ENCODE measurements at regions not wholly inside any gene's neighbourhood (a gene's known extent, or its start where the extent isn't known, plus 50 kb on each side); places are given as distances from the start of the nearest gene placed in this dataset.

DNA sequence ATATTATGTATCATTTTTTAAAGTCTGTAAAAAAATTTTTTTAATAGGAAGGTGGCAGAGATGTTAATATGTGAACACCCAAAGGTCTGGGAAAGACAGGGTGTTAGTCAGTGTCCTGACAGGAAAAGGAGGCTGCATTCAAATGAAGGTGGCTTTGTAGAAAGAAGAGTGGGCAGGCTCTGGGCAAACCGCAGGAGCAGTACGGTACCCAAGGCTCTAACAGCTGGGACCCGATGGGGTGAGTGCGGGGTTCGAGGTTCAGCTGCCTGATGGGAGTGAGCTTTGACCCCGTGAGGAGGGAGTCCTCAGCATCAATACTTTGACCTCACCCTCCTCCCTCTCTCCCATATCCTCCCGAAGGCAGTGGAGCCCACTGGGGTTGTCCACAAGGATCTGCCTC is 142.5 kb downstream of the C11orf91 start:
- no peaks in the 10 kb centered on the region for H3K36me3 ChIP-seq (replicated peaks in 1 of 2; ENCODE audit: control extremely low read depth in 1 of 2, control insufficient read depth in 1 of 2, extremely low read depth in 1 of 2, insufficient read depth in 2 of 2, low read length in 1 of 2)

DNA sequence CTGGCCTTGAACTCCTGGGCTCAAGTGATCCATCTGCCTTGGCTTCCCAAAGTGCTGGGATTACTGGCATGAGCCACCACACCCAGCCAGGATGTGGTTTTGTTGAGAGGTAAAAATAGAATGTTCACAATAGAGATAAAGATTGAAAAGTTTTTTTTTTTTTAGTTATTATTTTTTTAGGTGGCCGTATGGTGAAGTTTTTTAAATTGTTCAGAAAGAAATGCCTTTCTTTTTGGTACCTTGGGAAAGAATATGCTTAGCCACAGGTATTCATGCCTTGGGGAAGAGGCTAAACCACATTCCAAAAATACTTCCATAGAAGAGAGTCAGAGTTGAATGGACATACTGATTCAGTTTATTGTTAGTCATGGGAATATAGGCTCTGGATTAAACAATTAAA is 143.4 kb downstream of the C11orf91 start:
- H2AFZ ChIP-seq (ENCODE audit: insufficient read depth, low read depth, low read length, poor library complexity, severe bottlenecking), result no peak overlapping the region

More for the DNA sequence above, 142.5 kb downstream of the C11orf91 start:
- Histone ChIP-seq H4K20me1 (ENCODE audit: control insufficient read depth, insufficient read depth, low read length, poor library complexity, severe bottlenecking) (no peaks in the 10 kb centered on the region), H3K4me3 (ENCODE audit: control extremely low read depth in 1 of 5, extremely low read depth in 1 of 5, insufficient read depth in 1 of 5, low read depth in 2 of 5, low read length in 4 of 5) (no peak overlapping the region), H3K4me2 (replicated peaks; ENCODE audit: low read depth, low read length, poor library complexity, severe bottlenecking) (no peak overlapping the region), H3K27me3 (replicated peaks in 1 of 4; ENCODE audit: control extremely low read depth in 1 of 4, control insufficient read depth in 3 of 4, insufficient read depth in 4 of 4, low read length in 3 of 4) (no peaks in the 10 kb centered on the region), H3K4me1 (ENCODE audit: control insufficient read depth in 2 of 2, insufficient read depth in 2 of 2, low read length in 2 of 2) (no peaks in the 10 kb centered on the region), H3K9ac (ENCODE audit: low read length) (no peak overlapping the region), H2AFZ (ENCODE audit: insufficient read depth, low read depth, low read length, poor library complexity, severe bottlenecking) (no peak overlapping the region), H3K27ac (ENCODE audit: low read length in 2 of 2) (no peak overlapping the region), H3K79me2 (ENCODE audit: control insufficient read depth, insufficient read depth, low read length) (no peaks in the 10 kb centered on the region), H3K9me3 (ENCODE audit: control extremely low read depth in 1 of 3, control insufficient read depth in 2 of 3, insufficient read depth in 1 of 3, low read length in 2 of 3) (no peaks in the 10 kb centered on the region)
- Mint-ChIP-seq H3K27ac (no peak overlapping the region), H3K27me3 (peaks cover 8% of the 10 kb centered on the region), H3K4me3 (no peak overlapping the region), H3K9me3 (ENCODE audit: insufficient read depth) (no peaks in the 10 kb centered on the region), H3K4me1 (no peaks in the 10 kb centered on the region)
- ATAC-seq (ENCODE audit: low read depth), result no peak
- ChIA-PET CTCF (no interaction called here), POLR2A (no interaction called here)
- no peak for TF ChIP-seq EZH2 (IDR thresholded peaks at IDR 0.05; ENCODE audit: borderline replicate concordance, insufficient read depth, low read depth, low read length, poor library complexity, severe bottlenecking)
- TF ChIP-seq, protein P1, sequence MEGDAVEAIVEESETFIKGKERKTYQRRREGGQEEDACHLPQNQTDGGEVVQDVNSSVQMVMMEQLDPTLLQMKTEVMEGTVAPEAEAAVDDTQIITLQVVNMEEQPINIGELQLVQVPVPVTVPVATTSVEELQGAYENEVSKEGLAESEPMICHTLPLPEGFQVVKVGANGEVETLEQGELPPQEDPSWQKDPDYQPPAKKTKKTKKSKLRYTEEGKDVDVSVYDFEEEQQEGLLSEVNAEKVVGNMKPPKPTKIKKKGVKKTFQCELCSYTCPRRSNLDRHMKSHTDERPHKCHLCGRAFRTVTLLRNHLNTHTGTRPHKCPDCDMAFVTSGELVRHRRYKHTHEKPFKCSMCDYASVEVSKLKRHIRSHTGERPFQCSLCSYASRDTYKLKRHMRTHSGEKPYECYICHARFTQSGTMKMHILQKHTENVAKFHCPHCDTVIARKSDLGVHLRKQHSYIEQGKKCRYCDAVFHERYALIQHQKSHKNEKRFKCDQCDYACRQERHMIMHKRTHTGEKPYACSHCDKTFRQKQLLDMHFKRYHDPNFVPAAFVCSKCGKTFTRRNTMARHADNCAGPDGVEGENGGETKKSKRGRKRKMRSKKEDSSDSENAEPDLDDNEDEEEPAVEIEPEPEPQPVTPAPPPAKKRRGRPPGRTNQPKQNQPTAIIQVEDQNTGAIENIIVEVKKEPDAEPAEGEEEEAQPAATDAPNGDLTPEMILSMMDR (IDR thresholded peaks at IDR 0.05), result no peak
- 100% methylated on average over 5 of the region's 7 CpGs for WGBS (ENCODE audit: insufficient coverage)
- intact Hi-C loops (cut with micrococcal nuclease), result no loop called here
- no peak for DNase-seq

More for the DNA sequence above, 143.4 kb downstream of the C11orf91 start:
- CTCF ChIA-PET, result no interaction called here
- Histone ChIP-seq H3K4me1 (ENCODE audit: control insufficient read depth in 2 of 2, insufficient read depth in 2 of 2, low read length in 2 of 2) (no peaks in the 10 kb centered on the region), H3K36me3 (replicated peaks in 1 of 2; ENCODE audit: control extremely low read depth in 1 of 2, control insufficient read depth in 1 of 2, extremely low read depth in 1 of 2, insufficient read depth in 2 of 2, low read length in 1 of 2) (no peaks in the 10 kb centered on the region), H3K4me3 (ENCODE audit: control extremely low read depth in 1 of 5, extremely low read depth in 1 of 5, insufficient read depth in 1 of 5, low read depth in 2 of 5, low read length in 4 of 5) (no peak overlapping the region), H3K27ac (ENCODE audit: low read length in 2 of 2) (no peak overlapping the region), H3K79me2 (ENCODE audit: control insufficient read depth, insufficient read depth, low read length) (no peaks in the 10 kb centered on the region), H4K20me1 (ENCODE audit: control insufficient read depth, insufficient read depth, low read length, poor library complexity, severe bottlenecking) (no peaks in the 10 kb centered on the region), H3K27me3 (replicated peaks in 1 of 4; ENCODE audit: control extremely low read depth in 1 of 4, control insufficient read depth in 3 of 4, insufficient read depth in 4 of 4, low read length in 3 of 4) (peaks cover 0 to under 1% (median under 1%) of the 10 kb centered on the region in 4 experiments), H3K9ac (ENCODE audit: low read length) (no peak overlapping the region), H3K4me2 (replicated peaks; ENCODE audit: low read depth, low read length, poor library complexity, severe bottlenecking) (no peak overlapping the region), H3K9me3 (ENCODE audit: control extremely low read depth in 1 of 3, control insufficient read depth in 2 of 3, insufficient read depth in 1 of 3, low read length in 2 of 3) (no peaks in the 10 kb centered on the region)
- Mint-ChIP-seq H3K4me3 (no peak overlapping the region), H3K27me3 (peaks cover 8% of the 10 kb centered on the region), H3K4me1 (no peaks in the 10 kb centered on the region), H3K9me3 (ENCODE audit: insufficient read depth) (no peaks in the 10 kb centered on the region), H3K27ac (no peak overlapping the region)
- ATAC-seq (ENCODE audit: low read depth), result no peak
- TF ChIP-seq, protein P1 (IDR thresholded peaks at IDR 0.05), result no peak
- TF ChIP-seq EZH2 (IDR thresholded peaks at IDR 0.05; ENCODE audit: borderline replicate concordance, insufficient read depth, low read depth, low read length, poor library complexity, severe bottlenecking), result no peak
- DNase-seq, result no peak
- intact Hi-C loops (cut with micrococcal nuclease), result no loop called here
- POLR2A ChIA-PET, result no interaction called here
- no CpG with 5 or more reads among the region's 1 CpG for WGBS (ENCODE audit: insufficient coverage)

All from B cell (primary cell).